ENCODE measurements at regions not wholly inside any gene's neighbourhood (a gene's known extent, or its start where the extent isn't known, plus 50 kb on each side); places are given as distances from the start of the nearest gene placed in this dataset.

GRCh38 chr11:97461934-97462333 is 1072.1 kb downstream of the JRKL start:
- H3K9me2 ChIP-seq (replicated peaks; ENCODE audit: insufficient read depth, low read length) = no peaks in the 10 kb centered on the region
- H3K9ac ChIP-seq (ENCODE audit: low read length) = no peak overlapping the region
- no peak overlapping the region for H2AFZ ChIP-seq (ENCODE audit: low read depth, low read length, severe bottlenecking)
- TF ChIP-seq EZH2phosphoT487 (conservative IDR thresholded peaks at IDR 0.05; ENCODE audit: low read length) = no peak
- no peak for TF ChIP-seq CTCF (IDR thresholded peaks at IDR 0.05; ENCODE audit: insufficient read depth, low read length, poor library complexity, severe bottlenecking)
- no peak overlapping the region for H3K4me3 ChIP-seq (ENCODE audit: insufficient read depth, low read length, poor library complexity, severe bottlenecking)
- no peaks in the 10 kb centered on the region for H3F3A ChIP-seq (ENCODE audit: insufficient read depth)
- no peak overlapping the region for H3K27ac ChIP-seq (ENCODE audit: low read depth, low read length)
- H3K4me2 ChIP-seq (ENCODE audit: low read depth, low read length, poor library complexity, severe bottlenecking) = no peak overlapping the region
- no peaks in the 10 kb centered on the region for H3K36me3 ChIP-seq (ENCODE audit: low read length)
- H3K79me2 ChIP-seq (ENCODE audit: insufficient read depth, low read length) = no peaks in the 10 kb centered on the region
- H3K9me3 ChIP-seq (ENCODE audit: insufficient read depth, low read length) = peaks cover 6% of the 10 kb centered on the region; the same call in 1 of the 2 replicates
- no peaks in the 10 kb centered on the region for H4K20me1 ChIP-seq (ENCODE audit: low read depth, low read length)
- no peaks in the 10 kb centered on the region for H3K27me3 ChIP-seq (ENCODE audit: low read length)

- Histone ChIP-seq H3K9me3 (ENCODE audit: insufficient read depth, low read length) (peaks cover 6% of the 10 kb centered on the region; the same call in 1 of the 2 replicates), H3K27ac (ENCODE audit: low read depth, low read length) (no peak overlapping the region), H3K36me3 (ENCODE audit: low read length) (no peaks in the 10 kb centered on the region), H3K4me3 (ENCODE audit: insufficient read depth, low read length, poor library complexity, severe bottlenecking) (no peak overlapping the region), H3K27me3 (ENCODE audit: low read length) (no peaks in the 10 kb centered on the region), H3K79me2 (ENCODE audit: insufficient read depth, low read length) (no peaks in the 10 kb centered on the region), H3F3A (ENCODE audit: insufficient read depth) (no peaks in the 10 kb centered on the region), H4K20me1 (ENCODE audit: low read depth, low read length) (no peaks in the 10 kb centered on the region), H3K9me2 (replicated peaks; ENCODE audit: insufficient read depth, low read length) (no peaks in the 10 kb centered on the region), H3K9ac (ENCODE audit: low read length) (no peak overlapping the region), H2AFZ (ENCODE audit: low read depth, low read length, severe bottlenecking) (no peak overlapping the region), H3K4me2 (ENCODE audit: low read depth, low read length, poor library complexity, severe bottlenecking) (no peak overlapping the region)
- no peak for TF ChIP-seq CTCF (IDR thresholded peaks at IDR 0.05; ENCODE audit: insufficient read depth, low read length, poor library complexity, severe bottlenecking)
- TF ChIP-seq EZH2phosphoT487 (conservative IDR thresholded peaks at IDR 0.05; ENCODE audit: low read length) = no peak
Measured at GRCh38 chr11:97463891-97464290, 1074.1 kb downstream of the JRKL start.

DNA sequence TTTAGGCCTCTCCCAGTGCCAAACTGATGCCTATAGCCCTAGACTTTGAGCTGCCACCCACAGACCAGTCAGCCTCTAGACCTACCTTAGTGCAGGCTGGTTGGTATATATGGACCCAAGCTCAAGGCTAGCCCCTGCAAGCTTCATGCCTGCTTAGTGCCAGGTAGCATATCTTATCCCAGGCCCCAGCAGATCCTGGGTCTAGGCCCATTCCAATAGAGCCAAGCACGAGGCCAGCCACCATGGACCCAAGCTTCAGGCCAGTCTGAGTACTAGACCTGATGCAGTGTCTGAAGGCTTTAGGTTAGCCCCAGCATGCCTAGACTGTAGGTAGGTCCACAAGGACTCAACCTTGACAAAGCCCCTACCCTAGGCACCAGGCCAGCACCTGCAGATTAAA is 1081.7 kb downstream of the JRKL start:
- TF ChIP-seq CTCF (IDR thresholded peaks at IDR 0.05; ENCODE audit: insufficient read depth, low read length, poor library complexity, severe bottlenecking) (no peak), EZH2phosphoT487 (conservative IDR thresholded peaks at IDR 0.05; ENCODE audit: low read length) (no peak)
- Histone ChIP-seq H3K27ac (ENCODE audit: low read depth, low read length) (no peak overlapping the region), H3K79me2 (ENCODE audit: insufficient read depth, low read length) (no peaks in the 10 kb centered on the region)

More for the DNA sequence above, 1081.7 kb downstream of the JRKL start:
- Histone ChIP-seq H3K9me3 (ENCODE audit: insufficient read depth, low read length) (no peaks in the 10 kb centered on the region), H3F3A (ENCODE audit: insufficient read depth) (no peaks in the 10 kb centered on the region), H3K9ac (ENCODE audit: low read length) (no peak overlapping the region), H3K36me3 (ENCODE audit: low read length) (no peaks in the 10 kb centered on the region), H3K9me2 (replicated peaks; ENCODE audit: insufficient read depth, low read length) (no peaks in the 10 kb centered on the region), H3K4me2 (ENCODE audit: low read depth, low read length, poor library complexity, severe bottlenecking) (no peak overlapping the region), H3K4me3 (ENCODE audit: insufficient read depth, low read length, poor library complexity, severe bottlenecking) (no peak overlapping the region), H4K20me1 (ENCODE audit: low read depth, low read length) (no peaks in the 10 kb centered on the region), H2AFZ (ENCODE audit: low read depth, low read length, severe bottlenecking) (no peak overlapping the region), H3K27me3 (ENCODE audit: low read length) (no peaks in the 10 kb centered on the region)
